BE2C (cell line): ENCODE measurements at regions not wholly inside any gene's neighbourhood (a gene's known extent, or its start where the extent isn't known, plus 50 kb on each side); places are given as distances from the start of the nearest gene placed in this dataset.

Experiments
- DNase-seq: peaks from one replicate; pipeline ENCODE4 v3.0.0-alpha.2; 2020
- H3K27me3 ChIP-seq: fragments of 250-450 bp; sonication (Bioruptor Pico); 2 replicates; pipeline ENCODE4 v1.5.1; 2020; ENCODE audit warnings: mild to moderate bottlenecking
- H3K36me3 ChIP-seq: fragments of 250-450 bp; sonication (Bioruptor Pico); 2 replicates; pipeline ENCODE4 v1.5.1; 2020; ENCODE audit warnings: mild to moderate bottlenecking
- H3K4me1 ChIP-seq: fragments of 250-450 bp; sonication (Bioruptor Pico); 2 replicates; pipeline ENCODE4 v1.5.1; 2020
- H3K4me3 ChIP-seq: 2 replicates; pipeline ENCODE4 v1.5.1; 2011; ENCODE audit warnings: low read depth, low read length
- H3K9me3 ChIP-seq: fragments of 250-450 bp; sonication (Bioruptor Pico); 2 replicates; pipeline ENCODE4 v1.5.1; 2020
- CTCF ChIP-seq: IDR thresholded peaks from 2 replicates; pipeline ENCODE4 v1.5.1; 2012; ENCODE audit warnings: mild to moderate bottlenecking, low read depth, low read length

GRCh38 chr10:64594072-64594471, 1072.9 kb downstream of the REEP3 start:
- no peak for DNase-seq
- Histone ChIP-seq H3K36me3 (no peaks in the 10 kb centered on the region), H3K9me3 (no peaks in the 10 kb centered on the region), H3K27me3 (no peaks in the 10 kb centered on the region), H3K4me3 (no peak overlapping the region), H3K4me1 (no peaks in the 10 kb centered on the region)
- no peak for TF ChIP-seq CTCF

GRCh38 chr10:64598600-64598999, 1077.4 kb downstream of the REEP3 start:
- H3K27me3 ChIP-seq: no peaks in the 10 kb centered on the region
- no peaks in the 10 kb centered on the region for H3K4me1 ChIP-seq
- no peaks in the 10 kb centered on the region for H3K36me3 ChIP-seq
- TF ChIP-seq CTCF: no peak
- no peaks in the 10 kb centered on the region for H3K9me3 ChIP-seq
- no peak overlapping the region for H3K4me3 ChIP-seq
- no peak for DNase-seq

- Histone ChIP-seq H3K36me3 (no peaks in the 10 kb centered on the region), H3K4me3 (no peak overlapping the region), H3K4me1 (no peaks in the 10 kb centered on the region), H3K9me3 (no peaks in the 10 kb centered on the region), H3K27me3 (no peaks in the 10 kb centered on the region)
- no peak for DNase-seq
- TF ChIP-seq CTCF: no peak
Observed at GRCh38 chr10:64601298-64601697, 1080.1 kb downstream of the REEP3 start.

GRCh38 chr10:64617085-64617484, 1095.9 kb downstream of the REEP3 start:
- no peaks in the 10 kb centered on the region for H3K9me3 ChIP-seq
- no peak for TF ChIP-seq CTCF
- DNase-seq: no peak
- H3K27me3 ChIP-seq: no peaks in the 10 kb centered on the region
- no peaks in the 10 kb centered on the region for H3K36me3 ChIP-seq
- no peak overlapping the region for H3K4me3 ChIP-seq
- no peaks in the 10 kb centered on the region for H3K4me1 ChIP-seq

- no peaks in the 10 kb centered on the region for H3K36me3 ChIP-seq
- H3K4me1 ChIP-seq: no peaks in the 10 kb centered on the region
- DNase-seq: no peak
- no peak overlapping the region for H3K4me3 ChIP-seq
- peak; percentile 16 for TF ChIP-seq CTCF
- H3K9me3 ChIP-seq: no peaks in the 10 kb centered on the region
- H3K27me3 ChIP-seq: no peaks in the 10 kb centered on the region
Observed at GRCh38 chr10:64619102-64619501, 1097.9 kb downstream of the REEP3 start.

- DNase-seq: peak; percentile 15
- no peak for TF ChIP-seq CTCF
- H3K27me3 ChIP-seq: no peaks in the 10 kb centered on the region
- H3K36me3 ChIP-seq: no peaks in the 10 kb centered on the region
- no peaks in the 10 kb centered on the region for H3K4me1 ChIP-seq
- no peak overlapping the region for H3K4me3 ChIP-seq
- H3K9me3 ChIP-seq: no peaks in the 10 kb centered on the region
Observed at GRCh38 chr10:64626924-64627323, 1105.7 kb downstream of the REEP3 start.
